GM19239 (cell line): ENCODE measurements at regions not wholly inside any gene's neighbourhood (a gene's known extent, or its start where the extent isn't known, plus 50 kb on each side); places are given as distances from the start of the nearest gene placed in this dataset.

ENCODE experiments used
- DNase-seq: peaks from one replicate; pipeline ENCODE4 v3.0.0; 2011; ENCODE audit warnings: low spot score; ENCODE audit not compliant: insufficient read length
- FAIRE-seq: peaks from 2 replicates; lab custom pipeline; 2011; peaks lifted over from hg19 to GRCh38; lab: Jason Lieb, UNC

DNA sequence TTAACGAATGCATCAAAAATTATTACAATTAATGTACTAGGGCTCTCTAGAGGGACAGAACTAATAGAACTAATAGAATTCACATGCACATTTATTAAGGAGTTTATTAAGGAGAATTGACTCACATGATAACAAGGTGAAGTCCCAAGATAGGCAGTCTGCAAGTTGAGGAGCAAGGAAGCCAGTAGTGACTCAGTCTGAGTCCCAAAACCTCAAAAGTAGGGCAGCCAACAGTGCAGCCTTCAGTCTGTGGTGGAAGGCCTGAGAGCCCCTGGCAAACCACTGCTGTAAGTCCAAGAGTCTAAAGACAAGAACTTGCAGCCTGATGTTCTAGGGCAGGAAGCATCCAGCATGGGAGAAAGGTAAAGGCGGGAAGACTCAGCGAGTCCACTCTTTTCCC, 633.8 kb downstream of the SEMA5A start:
- no peak for FAIRE-seq
- no peak for DNase-seq

DNA sequence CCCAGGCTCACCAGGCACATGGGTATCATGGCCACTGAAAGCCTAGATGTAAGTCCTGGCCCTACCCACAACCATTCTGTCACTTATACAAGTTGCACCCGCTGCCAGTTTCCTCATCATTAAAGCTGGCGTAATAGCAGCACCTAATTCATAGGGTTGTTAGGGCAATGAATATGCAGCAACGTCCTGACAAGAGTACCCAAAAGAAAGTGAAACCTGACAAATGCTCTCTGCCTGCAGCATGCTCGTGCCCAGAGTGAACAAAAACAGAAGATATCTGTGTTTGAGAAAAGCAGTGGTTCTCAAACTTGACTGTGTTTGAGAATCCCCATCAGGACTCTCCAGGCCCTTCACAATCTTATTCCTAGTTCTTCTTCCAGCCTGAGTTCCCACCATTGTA, 632.4 kb downstream of the SEMA5A start:
- peak; percentile 1 for DNase-seq
- no peak for FAIRE-seq

DNA sequence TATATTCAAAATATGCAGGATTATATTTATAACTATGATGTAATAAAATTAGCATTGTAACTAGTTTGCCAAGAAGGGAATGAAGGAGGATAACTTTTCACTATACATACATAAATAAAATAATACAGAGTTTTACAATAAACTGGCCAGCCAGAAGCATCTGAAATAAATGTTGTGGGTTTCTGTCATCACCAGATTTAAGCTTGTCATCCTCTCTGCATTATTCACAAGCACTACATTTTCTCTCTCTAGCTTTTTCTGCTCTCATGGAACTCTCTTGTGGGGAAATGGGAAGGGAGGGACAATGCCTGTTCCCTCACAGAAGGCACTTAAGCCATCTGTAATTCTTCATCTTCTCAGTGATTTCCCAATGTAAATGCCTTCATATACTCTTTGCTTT, 626.8 kb downstream of the SEMA5A start:
- DNase-seq: no peak
- FAIRE-seq: no peak

DNA sequence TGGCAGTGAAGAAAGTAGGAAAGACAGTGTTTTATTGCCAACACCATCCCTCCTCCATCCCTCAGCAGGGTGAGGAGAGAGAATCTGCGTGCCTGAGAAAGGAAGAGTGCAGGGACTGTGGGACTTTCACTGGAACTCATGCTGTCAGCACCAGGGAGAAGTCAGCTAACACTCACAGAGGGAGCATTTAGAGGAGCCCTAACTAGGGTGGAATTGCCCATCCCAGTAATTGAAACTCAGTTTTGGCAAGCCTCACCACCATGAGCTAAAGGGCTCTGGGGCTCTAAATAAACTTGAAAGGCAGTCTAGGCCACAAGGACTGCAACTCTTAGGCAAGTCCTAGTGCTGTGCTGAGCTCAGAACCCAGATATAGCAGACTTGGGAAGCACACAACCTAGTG, 622.3 kb downstream of the SEMA5A start:
- no peak for FAIRE-seq

DNA sequence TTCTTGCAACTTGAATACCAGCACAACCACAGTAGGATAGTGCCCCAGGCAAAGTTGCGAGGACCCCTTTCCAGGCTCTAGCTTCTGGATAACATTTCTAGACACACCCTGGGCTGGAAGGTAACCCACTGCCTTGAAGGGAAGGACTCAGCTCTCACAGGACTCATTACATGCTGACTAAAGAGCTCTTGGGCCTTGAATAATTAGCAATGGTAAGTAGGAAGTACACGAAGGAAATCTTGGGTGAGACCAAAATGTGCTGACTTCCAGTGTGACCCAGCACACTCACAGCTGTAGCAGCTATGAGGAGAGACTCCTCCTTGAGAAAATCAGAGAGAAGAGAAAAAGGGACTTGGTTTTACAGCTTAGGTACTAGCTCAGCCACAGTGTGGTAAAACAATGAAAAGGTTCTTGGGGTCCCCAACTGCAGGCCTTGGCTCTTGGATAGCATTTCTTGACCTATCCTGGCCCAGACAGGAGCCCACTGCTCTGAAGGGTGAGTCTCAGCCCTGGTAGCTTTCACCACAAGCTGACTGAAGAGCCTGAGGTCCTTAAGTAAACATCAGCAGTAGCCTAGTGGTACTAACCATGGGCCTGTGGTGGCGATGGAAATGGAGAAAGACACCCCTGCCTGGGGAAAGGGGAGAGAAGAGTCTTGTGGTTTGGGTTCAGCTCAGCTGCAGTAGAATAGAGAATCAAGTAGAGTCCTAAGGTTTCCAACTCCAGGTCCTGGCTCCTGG, 621.7 kb downstream of the SEMA5A start:
- FAIRE-seq: no peak
- DNase-seq: no peak

More for the DNA sequence above, 622.3 kb downstream of the SEMA5A start:
- DNase-seq: no peak

DNA sequence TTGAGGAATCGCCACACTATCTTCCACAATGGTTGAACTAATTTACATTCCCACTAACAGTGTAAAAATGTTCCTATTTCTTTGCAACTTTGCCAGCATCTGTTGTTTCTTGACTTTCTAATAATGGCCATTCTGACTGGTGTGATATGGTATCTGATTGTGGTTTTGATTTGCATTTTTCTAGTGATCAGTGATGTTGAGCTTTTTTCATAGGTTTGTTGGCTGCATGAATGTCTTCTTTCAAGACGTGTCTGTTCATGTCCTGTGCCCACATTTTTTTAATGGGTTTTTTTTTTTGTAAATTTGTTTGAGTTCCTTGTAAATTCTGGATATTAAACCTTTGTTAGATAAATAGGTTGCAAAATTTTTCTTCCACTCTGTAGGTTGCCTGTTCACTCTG, 615.9 kb downstream of the SEMA5A start:
- no peak for DNase-seq
- FAIRE-seq: no peak

DNA sequence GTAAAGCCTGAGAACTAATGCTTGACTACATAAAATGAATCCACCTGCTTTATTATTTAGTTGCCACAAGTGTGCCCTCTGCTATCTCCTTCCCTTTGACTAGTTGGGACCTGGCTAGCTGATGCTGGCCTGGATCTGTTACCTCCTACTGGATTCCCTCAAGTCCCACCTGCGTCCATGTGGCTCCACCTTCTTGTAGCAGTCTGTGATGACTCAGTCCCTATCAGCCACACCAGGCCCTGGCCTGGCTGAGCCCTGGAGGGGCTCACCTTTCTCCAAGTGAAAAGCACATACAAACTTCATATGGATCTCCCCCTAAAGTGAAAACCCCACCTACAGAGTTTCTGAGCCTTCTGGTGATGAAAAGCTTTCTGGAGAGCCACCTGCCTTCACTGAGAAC, 611.4 kb downstream of the SEMA5A start:
- DNase-seq: no peak
- no peak for FAIRE-seq

DNA sequence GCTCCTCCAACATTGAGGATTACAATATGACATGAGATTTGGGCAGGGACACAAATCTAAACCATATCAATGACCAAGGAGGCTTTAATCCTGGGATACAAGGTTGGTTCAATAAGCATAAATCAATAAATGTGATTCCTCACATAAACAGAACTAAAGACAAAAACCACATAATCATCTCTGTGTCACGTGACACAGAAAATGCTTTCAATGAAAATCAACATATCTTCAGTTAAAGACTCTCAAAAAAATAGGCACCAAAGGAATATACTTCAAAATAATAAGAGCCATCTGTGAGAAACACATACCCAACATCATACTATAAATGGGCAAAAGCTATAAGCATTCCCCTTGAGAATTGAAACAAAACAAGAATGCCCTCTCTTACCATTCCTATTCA, 604.9 kb downstream of the SEMA5A start:
- FAIRE-seq (no peak), DNase-seq (no peak)

DNA sequence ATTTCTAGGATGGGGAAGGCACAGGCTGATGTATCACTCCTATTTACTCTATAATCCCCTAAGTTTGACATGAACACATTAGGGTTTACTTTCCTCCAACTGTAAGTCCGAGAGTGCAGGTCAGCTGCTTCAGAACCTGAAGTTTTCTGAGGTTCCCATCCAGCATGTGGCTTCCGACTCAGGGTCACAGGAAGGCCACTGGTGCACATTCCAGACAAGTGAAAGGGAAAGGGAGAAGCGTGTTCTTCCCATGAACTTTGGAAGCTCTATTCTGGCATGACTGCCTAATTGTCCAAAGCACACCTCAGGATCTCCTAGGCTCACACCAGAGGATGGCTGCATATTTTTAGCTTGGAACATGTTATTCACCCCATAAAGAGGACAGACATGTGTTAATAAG, 602.6 kb downstream of the SEMA5A start:
- FAIRE-seq (peak; percentile 35), DNase-seq (no peak)

DNA sequence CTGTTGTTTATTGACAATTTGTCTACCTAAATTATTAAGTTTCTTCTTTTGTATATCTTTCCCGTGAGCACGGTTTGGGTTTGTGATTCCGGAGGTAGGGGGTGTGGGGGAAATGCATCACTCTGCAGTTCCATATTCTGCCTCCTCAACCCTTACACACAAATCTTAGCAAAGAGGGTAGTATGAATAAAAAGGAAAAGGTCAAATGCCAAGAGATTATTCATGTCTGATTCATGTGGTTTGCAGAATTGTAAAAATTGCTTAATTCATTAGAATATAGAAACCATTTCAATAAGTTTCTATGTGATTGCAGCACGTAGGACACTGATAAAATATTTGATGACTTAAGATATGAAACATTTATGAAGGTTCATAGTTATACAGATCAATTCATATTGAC, 601.9 kb downstream of the SEMA5A start:
- FAIRE-seq (no peak), DNase-seq (no peak)

DNA sequence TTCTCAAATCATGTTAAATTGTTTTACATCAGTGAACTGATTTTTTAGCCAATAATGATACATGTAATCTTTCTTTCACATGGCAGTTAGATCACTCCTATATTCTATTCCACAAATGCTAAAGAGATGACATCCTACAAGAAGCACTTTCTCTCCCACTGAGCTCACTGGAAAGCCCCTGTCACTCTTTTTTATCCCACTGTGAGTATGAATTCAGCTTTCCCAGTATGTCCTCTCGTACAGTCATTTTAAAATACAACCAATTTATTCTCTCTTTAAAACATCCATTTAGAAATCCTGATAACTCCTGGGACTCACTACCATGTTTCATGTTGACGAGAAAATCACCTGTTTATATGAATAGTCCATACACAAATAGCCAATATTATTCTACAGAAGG, 599.9 kb downstream of the SEMA5A start:
- no peak for DNase-seq
- no peak for FAIRE-seq

DNA sequence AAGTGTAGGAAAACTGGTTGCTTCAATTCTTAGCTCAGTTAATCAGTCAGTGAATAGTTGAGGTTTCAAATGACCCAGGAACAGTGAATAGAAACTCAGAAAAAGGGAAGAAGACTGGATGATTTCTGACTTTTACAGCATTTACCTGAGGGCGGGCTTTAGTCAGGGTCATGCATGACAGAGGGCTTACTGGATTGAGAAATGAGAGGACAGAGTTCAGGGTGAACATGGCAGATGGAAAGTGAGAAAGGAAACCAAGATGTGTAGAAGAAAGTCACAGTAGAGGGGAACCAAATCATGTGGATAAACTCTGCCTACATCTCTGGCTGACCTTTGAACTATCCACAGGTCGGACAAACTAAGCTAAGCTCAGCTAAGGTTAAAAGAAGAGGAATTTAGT, 596.0 kb downstream of the SEMA5A start:
- peak; percentile 99 for FAIRE-seq
- DNase-seq: peak; percentile 19

DNA sequence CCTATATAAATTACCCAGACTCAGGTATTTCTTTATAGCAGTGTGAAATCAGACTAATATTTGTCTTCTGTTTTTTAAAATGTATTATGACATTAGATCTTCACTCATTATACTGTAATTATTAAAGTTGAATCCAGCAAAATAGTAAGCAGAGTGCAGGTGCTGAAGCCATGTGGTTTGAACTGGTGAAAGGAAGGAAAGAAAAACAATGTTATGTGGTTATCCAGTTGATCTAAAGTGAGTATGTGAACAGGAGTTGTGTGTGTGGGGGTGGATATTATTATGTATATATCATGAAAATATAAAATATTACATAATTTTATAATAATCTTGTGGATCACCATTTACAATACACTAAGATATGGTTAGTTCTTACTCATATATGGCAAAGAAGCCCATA, 593.7 kb downstream of the SEMA5A start:
- no peak for DNase-seq
- no peak for FAIRE-seq

DNA sequence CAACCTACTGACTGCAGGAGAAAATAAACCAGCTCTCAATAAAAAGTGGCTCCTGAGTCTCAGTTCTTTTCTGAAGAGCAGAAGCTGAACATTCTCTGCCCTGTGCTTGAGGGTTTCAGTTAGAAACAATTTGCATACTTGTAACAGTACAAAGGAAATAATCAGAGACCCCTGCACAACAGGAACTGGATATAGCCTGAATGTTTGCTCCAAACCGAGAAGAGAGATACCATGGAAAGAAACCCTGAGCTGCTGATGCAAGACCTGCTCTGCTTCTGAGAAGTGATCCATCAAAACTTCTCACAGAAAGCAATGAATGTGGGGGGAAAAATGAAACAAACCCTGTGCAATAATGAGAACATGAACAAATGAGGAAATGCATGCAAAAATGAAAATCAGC, 592.9 kb downstream of the SEMA5A start:
- FAIRE-seq (peak; percentile 81), DNase-seq (no peak)

DNA sequence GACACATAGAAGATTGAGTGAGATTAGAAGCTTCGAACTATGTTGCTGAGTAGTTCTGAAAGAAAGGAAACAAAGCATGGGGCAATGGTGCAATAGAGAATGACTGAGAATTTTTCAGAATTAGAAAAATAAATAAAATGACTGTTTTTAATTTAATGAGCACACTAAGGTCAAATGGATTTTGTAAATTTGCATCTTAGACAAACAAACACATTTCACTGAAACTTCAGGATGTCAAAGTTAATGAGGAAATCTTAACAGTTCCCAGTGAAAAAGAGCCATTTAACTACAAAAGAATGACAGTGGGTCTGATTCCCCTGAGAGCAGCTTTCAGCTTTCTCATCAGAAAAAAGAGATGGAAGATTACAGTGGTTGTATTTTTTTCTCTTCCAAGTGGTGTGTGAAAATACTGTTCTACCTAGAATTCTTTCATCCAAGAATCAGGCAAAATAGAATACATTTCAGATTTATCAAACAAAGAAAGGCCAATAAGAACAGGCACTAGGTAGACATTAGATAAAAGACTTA, 591.9 kb downstream of the SEMA5A start:
- DNase-seq: no peak
- no peak for FAIRE-seq

DNA sequence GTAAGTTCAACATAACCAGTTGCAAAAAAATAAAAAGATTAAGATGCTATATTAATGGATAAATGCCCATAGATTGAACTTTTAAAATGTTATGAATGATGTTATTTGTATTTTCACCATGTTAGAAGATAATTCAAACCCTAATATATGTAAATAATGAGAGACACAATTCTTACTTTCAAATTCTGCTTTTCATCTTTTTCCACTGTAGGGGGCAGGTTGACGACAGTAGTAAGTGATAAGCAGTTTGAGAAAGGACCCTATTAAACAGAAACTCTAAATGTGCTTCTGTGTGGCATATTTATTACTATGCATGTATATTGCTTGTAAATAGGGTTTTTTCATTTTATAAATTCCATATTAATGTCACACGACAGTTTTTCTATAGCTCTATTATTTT, 591.1 kb downstream of the SEMA5A start:
- peak; percentile 33 for FAIRE-seq
- DNase-seq: no peak

DNA sequence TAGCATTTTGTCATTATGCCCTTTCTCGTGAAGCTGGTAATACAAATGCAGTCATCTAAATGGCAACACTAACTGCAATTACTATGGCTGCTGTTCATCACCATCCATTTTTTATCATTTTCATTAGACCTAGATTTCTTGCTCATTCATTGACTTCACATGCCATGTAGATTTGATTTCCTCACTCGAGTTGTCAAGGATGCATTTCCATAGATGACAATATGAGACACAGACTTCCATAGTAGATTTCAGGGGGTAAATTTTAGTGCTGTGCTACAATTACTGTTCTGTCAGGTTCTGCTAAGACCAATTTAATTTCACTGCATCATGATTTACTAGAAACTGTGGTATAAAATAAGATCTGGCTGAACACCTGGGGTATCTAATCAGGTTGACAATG, 589.2 kb downstream of the SEMA5A start:
- FAIRE-seq: no peak
- no peak for DNase-seq

DNA sequence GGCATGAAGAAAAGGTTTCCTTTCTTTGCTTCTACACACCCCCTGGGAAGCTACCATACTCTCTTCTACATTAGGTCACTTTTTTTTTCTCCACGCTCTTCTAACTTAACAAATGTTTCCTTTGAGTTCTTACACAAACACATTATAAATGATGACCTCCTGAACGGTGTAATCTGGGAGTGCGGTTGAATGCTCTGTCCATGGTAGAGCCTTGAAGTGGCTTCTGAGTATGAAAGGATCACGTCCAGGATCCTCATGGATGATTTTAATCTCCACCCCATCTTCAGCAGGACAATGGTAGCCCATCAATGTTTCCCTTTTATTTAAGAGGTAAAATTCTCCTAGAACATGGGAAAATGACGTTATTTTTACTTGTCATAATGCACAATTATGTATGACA, 587.3 kb downstream of the SEMA5A start:
- DNase-seq (no peak), FAIRE-seq (no peak)

DNA sequence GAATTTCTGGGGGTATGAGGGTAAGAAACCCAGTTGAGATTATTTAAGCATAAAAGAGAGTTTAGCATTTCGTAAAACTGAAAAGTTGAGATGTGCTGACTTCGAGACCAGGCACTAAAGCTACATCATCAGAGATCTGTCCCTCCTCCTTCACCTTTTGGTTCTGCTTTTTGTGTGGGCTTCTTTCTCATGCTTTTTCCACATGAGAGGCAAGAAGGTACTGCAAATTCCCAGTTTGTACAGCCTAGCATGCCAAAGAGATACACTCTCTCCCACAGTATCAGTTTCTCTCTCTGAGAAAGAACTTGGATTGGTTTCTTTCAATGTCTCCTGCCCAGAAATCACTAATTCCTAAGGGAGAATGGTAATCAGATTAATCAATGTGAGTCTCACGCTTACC, 584.7 kb downstream of the SEMA5A start:
- no peak for DNase-seq
- FAIRE-seq: no peak

DNA sequence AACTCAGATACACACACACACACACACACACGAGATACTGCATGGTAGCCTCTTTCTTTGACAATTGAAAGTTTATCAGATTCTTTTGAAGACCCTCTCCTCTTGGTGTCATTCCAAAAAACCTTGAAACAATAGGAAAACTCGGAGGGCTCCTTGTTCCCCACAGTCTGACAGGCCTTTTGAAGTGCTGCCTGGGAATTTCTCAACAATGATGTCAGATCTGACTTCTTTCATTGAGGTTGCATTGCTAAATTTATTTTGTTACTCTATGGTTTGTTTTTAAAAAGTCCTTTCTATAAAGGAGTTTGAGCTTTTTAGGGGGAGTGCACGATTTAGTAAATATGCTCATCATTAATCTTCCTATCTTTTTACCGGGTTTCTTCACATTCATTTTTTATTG, 583.9 kb downstream of the SEMA5A start:
- DNase-seq (no peak), FAIRE-seq (no peak)

DNA sequence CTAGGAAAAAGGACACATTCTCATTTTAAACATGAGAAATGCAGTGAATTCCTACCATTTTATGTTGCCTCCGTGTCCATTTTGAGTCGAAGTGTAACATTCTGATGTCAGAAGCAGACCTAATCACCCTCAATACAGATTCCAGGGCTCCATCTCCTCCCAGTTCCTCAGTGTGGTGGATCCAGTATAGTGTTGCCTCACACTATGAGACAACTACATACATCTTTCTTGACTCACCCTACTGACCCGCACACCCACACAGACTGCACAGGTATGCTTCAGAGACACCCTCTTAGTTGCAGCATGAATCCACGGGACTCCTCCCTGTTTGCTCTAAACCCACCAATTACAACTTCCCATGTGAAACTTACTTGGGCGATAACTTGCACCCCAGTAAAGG, 564.9 kb downstream of the SEMA5A start:
- FAIRE-seq (no peak), DNase-seq (no peak)

DNA sequence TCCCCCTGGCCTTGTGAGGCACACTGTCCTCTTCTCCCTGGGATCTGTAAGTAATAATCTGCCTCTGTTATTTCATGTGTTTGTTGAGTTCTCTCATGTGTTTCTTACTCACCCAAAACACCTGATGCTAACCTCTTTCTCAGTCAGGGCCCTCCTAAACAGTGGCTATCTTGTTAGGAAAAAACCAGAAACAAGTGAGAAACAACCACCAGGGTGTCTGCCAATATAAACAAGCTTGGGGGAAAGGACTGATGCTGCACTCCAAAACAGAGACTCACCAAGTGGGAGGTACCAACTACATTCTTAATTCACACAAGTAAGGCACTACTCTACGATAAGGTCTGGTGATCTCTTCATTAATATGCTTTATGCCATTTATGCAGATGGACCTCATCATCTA, 564.4 kb downstream of the SEMA5A start:
- no peak for FAIRE-seq
- no peak for DNase-seq
